GM19238 (cell line): ENCODE measurements at regions not wholly inside any gene's neighbourhood (a gene's known extent, or its start where the extent isn't known, plus 50 kb on each side); places are given as distances from the start of the nearest gene placed in this dataset.

Source experiments
- DNase-seq: peaks from one replicate; pipeline ENCODE4 v3.0.0; 2011; ENCODE audit warnings: low spot score; ENCODE audit not compliant: insufficient read length

- DNase-seq, result no peak
These were observed 136.5 kb upstream of the TMCC3 start for GRCh38 chr12:94786906-94787305.

- DNase-seq, result no peak
These were observed 133.5 kb upstream of the TMCC3 start for GRCh38 chr12:94783862-94784261.

- DNase-seq, result no peak
These were observed 133.0 kb upstream of the TMCC3 start for GRCh38 chr12:94783343-94783742.

- DNase-seq, result no peak
These were observed 131.5 kb upstream of the TMCC3 start for GRCh38 chr12:94781835-94782234.

GRCh38 chr12:94779485-94779884, 129.1 kb upstream of the TMCC3 start:
- no peak for DNase-seq

- no peak for DNase-seq
These were observed 127.6 kb upstream of the TMCC3 start for GRCh38 chr12:94777936-94778335.

- no peak for DNase-seq
These were observed 125.4 kb upstream of the TMCC3 start for GRCh38 chr12:94775710-94776109.

- no peak for DNase-seq
These were observed 121.4 kb upstream of the TMCC3 start for GRCh38 chr12:94771741-94772140.

- DNase-seq, result no peak
These were observed 120.8 kb upstream of the TMCC3 start for GRCh38 chr12:94771199-94771598.

GRCh38 chr12:94770791-94771190, 120.4 kb upstream of the TMCC3 start:
- no peak for DNase-seq

- no peak for DNase-seq
These were observed 119.7 kb upstream of the TMCC3 start for GRCh38 chr12:94769776-94770759.

- DNase-seq, result no peak
These were observed 118.7 kb upstream of the TMCC3 start for GRCh38 chr12:94769047-94769420.

- no peak for DNase-seq
These were observed 118.2 kb upstream of the TMCC3 start for GRCh38 chr12:94768398-94769046.

- no peak for DNase-seq
These were observed 117.6 kb upstream of the TMCC3 start for GRCh38 chr12:94767956-94768355.

- no peak for DNase-seq
These were observed 116.0 kb upstream of the TMCC3 start for GRCh38 chr12:94766397-94766796.

- DNase-seq, result no peak
These were observed 113.1 kb upstream of the TMCC3 start for GRCh38 chr12:94763462-94763861.

GRCh38 chr12:94762943-94763342, 112.6 kb upstream of the TMCC3 start:
- no peak for DNase-seq

GRCh38 chr12:94762259-94762942, 112.0 kb upstream of the TMCC3 start:
- no peak for DNase-seq

GRCh38 chr12:94761559-94761958, 111.2 kb upstream of the TMCC3 start:
- DNase-seq, result no peak

- DNase-seq, result no peak
These were observed 110.4 kb upstream of the TMCC3 start for GRCh38 chr12:94760786-94761185.

GRCh38 chr12:94756789-94757188, 106.4 kb upstream of the TMCC3 start:
- no peak for DNase-seq

GRCh38 chr12:94755598-94755997, 105.2 kb upstream of the TMCC3 start:
- DNase-seq, result no peak
